NCI-H1930 (cell line): ENCODE measurements at regions not wholly inside any gene's neighbourhood (a gene's known extent, or its start where the extent isn't known, plus 50 kb on each side); places are given as distances from the start of the nearest gene placed in this dataset.
"Not testable (repeated sequence)": the region's sequence is repeated elsewhere in the genome, so short reads cannot be mapped to it uniquely, and the experiment has no call there.

ENCODE experiments used
- DNase-seq, 2 experiments: peaks; one replicate each; lab custom pipeline; 2025; lab: John Stamatoyannopoulos, UW

DNA sequence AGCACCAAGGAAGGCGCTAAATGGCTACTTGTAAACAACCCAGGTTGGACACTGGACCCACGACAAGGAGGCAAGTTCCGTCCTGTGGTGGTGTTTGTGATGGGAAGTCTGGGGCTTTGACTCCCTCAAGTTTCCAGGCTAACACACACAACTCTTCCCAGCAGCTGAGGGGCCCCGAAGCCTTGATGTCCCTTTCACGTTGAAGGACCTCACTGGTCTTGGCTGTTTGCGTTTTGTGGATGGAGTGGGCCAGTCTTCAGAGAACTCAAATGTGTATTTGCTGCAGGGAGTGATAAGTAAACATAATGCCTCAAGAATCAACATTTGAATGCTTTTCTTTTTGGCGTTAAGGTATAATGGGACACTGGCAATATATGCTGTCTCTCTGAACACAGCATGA is 199.2 kb downstream of the TM9SF2 start:
- DNase-seq = no peak

DNA sequence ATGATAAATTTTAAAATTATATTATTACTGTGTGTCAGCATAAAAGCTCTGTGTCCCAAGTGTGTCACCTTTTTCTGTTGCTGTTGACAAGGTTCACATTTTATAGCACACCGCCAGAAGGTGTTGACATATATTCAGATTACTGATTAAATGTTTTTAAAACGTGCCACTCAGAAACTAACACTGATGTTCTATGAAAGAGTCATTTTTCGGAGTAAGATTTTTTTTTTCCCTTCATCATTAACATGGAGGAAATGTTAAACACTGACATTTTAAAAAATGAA is 197.5 kb downstream of the TM9SF2 start:
- DNase-seq = no peak

DNA sequence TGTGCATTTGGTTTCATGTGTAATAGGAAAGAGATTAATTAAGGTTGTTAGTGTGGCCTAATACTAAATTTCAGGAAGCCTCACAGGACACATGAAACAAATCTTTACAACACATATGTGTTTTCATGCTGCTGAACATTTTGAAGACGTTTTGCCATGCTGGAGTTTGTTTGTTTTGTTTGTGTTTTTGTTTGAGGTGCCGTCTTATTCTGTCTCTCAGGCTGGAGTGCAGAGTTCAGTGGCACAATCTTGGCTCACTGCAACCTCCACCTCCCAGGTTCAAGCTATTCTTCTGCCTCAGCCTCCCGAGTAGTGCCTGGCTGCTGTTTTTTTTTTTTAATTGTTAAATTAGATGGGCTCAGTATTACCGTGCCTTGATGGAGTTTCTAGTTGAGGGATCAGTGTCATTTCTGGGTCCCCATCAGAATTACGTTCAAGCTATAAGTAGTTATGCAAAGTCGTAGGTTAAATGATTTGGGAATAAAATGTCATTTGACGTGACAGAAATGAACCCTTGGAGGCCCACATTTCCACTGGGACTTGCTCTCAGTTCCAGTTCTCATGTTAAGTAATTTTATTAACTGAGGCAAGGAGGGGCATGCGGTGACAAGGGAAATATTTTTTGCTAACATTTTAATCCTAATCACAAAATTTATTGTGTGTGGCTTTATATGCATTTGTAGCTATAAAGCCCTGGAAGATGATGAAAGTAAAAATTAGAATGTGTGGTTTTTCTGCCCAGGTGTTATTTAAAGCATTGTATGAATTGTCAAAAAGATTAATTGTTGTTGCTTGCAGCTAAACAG is 196.9 kb downstream of the TM9SF2 start:
- DNase-seq = no peak

DNA sequence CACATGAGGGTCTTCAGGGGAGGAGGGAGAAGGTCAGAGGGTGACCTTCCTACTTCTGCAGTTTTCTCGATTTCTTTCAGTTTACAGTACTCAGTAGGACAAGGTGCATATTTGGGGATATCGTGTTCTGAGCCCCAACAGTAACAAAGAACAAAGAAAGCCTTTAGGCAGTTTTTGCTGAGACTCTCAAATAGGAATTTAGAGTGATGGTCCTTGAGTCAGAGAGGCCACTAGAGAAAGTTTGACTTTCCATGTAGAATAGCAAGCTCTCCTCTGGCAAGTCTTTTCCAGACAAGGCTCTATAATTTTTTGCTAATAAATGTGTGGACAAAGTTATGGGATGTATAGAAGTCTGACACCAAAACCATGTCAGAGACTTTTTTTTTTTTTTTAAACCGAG is 194.6 kb downstream of the TM9SF2 start:
- DNase-seq = no peak

DNA sequence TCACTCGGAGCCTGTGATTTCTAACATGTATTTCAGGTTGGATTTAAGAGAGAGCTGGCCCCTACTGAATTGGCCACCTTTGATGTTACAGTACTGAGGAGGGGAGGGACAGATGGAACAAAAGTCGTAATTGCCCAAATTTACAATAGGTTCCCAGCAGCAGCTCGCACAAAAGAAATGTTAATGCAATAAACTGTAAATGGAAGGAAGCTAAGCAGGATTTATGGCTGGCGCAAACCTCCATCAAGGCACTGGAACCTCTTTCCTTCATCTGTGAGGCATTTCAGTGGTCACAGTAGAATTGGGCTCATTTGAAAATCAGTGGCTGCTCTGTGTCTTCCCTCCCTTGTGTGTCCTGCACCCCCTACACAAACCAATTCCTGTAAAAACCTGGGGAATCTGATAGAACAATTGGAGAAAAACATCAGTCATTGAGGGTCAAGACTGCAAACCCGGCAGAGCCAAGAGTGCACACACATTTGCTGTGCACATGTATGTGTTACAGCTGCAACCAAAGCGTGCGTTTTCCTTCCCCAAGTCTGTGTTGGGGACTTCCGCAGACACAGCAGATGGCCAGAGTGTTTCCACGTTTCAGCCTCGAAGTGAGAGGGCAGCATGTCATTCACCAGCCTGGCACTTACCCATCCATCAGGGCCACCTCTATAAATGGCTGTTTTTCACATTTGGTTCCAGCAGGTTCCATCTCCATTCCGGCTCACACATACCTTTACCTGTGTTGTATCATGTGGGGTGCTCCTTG is 192.8 kb downstream of the TM9SF2 start:
- DNase-seq = no peak

DNA sequence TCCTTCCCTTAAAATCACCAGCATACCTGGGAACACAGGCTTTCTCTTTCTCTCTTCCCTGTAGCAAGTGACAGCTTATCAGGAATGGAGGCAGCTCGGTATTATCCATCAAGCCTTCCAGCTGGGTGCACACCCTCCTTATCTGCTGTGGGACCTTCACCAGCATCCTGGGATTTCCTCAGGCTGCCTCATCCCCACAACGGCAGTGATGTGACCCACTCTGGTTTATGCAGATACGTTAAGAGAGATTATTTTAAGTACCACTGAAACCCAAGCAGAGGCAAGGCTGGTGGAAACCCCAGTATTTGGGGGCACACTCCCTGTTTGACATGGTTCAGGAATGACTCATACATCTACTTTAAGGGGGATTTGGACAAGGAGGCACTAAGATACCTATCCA is 192.1 kb downstream of the TM9SF2 start:
- no peak for DNase-seq

DNA sequence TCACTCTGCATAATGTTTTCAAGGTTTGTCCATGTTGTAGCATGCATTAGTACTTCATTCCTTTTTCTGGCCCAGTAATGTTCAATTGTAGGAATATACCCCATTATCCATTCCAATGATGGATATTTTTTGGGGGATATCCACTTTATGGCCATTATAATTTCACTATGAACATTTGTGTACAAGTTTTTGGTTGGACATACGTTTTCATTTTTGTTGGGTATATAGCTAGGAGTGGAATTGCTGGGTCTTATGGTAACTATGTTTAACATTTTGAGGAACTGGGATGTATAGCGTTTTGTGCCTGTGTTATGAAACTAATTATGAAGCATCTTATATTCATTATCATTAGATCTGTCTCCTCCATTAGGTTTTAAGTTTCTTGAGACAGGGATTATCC is 191.6 kb downstream of the TM9SF2 start:
- DNase-seq = no peak

DNA sequence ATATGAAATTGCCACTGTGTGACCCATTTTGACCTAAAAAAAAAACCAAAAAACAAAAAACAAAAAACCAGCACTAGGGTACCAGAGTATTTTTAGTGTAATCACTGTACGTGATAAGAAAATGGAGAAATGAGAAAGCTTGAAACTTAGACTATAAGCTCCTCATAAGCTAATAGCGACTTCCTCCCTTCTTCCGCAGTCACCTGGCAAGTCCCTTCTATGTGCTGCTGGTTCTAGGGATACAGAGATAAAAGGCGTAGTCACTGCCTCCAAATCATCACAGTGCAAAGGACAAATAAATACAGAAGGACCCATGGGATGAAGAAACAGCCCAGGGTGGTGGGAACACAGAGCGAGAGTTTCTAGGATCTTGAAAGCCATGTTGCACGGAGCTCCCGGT is 190.3 kb downstream of the TM9SF2 start:
- DNase-seq = no peak

DNA sequence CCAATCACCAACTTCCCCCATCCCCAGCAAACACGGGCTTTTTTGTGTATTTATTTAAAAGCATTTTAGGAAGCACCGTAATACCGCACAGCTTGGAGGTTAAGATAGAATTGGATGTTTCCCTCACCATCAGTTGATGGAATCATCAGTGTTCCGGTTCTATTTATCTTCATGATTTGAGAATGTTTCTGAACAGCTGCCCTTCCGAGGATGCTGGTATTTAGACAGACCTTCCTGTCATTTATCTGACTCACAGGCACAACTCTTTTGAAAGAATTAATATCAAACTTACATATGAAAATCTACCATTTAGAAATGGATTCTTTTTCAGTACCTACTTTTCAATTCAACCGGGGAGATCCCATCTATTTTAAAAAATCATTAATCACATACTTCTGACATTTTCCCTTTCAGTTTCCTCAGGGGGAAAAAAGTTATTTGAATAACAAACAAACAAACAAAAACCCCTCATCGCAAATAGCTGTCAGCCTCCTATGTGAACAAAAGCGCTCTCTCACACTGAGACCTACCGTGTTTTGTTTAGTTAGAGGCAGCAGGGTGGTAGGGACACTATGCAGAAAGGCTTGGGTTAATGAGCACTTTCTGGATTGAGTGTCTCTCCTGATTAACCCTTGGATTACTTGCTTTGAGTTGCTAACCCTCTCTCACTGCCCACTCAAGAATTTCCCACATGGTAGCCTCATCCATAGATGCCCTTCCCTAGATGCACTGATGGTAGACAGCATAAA is 189.3 kb downstream of the TM9SF2 start:
- DNase-seq = no peak

DNA sequence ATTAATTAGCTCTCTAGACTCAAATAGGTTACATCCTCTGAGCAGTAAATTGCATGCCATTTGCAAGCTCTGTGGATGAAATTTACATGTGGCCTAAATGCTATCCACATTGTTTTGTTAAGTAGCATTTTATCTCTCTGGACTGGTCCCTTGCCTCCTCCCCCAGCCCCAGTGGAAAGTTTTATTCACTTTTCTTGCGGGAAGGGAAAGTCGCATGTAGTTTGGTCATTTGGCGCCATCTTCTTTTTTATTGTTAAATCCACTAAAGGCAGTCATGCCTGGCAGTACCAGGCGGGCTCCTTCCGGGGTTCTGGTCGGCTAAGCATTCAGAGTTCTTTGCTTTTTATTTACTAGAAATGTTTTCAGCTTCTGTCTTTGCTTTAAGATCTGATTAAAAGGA is 188.7 kb downstream of the TM9SF2 start:
- no peak for DNase-seq

DNA sequence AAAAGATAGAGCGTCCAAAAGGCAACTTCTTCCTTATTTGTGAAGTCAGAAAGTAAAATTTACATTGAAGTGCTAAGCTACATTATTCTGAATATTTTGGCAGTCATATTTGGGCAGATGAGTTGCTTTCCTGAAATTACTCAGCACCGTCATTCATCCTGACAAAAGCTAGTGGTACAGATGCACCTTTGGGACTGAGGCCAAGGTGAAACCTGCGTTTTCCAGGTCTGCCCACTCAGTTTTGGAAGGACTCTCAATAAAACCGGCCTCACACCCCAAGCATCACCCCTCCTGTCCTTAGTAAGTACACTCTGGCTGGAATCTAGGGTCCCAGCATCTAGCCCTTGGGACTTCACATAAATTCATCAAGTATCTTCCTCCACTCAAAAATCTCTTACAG is 187.5 kb downstream of the TM9SF2 start:
- no peak for DNase-seq

DNA sequence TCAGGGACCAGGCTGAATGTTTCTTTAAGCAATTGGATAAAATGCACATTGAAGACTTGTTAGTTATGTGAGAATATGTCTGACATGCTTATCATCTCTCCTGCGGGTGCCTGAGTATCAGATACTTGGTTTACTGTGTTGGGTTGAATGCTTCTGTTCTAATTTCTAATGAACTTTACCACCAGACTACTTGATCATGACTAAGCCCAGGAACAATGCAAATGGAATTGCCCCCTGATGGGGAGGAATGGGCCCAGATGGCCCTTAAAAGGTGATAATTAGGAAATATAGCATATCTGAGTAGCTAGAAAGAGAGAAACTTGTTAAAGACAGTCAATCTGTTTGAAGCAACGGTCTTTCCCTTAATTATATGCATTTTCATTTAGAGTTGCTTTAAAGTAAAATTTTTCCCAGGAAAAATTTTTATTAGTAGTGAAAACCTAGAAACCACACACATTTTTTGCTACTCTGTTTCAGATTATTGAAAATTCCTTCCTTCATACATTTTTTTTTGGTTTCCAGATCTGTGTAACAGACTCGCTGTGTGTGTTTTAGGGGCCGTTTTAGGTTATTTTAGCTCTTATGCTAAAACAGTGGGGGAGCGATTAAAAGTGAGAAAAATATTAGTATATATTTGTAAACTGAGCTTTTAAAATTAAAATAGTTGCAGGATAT is 186.6 kb downstream of the TM9SF2 start:
- no peak for DNase-seq

DNA sequence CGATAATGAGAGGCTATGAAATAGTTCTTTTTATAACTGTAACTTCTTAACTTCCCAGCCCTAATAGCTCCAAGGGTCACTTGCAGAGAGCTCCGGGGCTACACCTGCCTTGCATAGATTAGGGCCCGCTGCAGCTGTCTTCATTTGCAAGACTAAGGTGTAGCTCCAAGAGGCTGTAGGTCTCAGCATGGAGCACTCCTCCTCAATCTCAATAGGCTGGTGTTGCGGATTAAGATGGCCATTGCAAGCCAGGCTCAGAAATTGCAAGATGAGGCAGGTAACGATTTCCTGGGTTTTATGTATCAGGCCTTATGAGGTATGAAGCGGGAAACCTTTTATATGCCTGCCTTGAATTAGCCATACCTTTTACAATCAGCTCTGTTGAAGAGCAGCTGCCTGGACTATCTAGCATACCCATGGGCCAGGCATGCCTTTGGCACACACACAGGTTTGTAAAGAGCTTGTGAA is 185.7 kb downstream of the TM9SF2 start:
- no peak for DNase-seq

DNA sequence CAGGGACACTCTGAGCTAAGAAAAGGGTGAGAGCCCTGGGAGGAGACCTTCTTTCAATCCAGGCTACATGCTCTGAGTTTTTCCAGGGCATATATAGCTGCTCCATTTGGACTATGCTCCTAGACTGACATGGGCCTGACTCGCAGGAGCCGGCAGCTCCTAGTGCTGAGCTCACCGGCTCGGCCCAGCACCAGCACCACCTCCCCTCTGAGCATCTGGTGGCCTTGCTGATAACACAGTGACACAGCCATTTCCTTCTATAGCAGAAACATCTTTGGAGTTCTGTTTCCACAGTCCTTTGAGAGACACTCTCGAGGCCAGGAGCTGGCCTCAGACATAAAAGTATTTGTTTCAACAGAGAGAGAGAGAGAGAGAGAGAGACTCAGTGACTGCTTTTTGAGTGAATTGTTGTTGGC is 184.9 kb downstream of the TM9SF2 start:
- DNase-seq = no peak

DNA sequence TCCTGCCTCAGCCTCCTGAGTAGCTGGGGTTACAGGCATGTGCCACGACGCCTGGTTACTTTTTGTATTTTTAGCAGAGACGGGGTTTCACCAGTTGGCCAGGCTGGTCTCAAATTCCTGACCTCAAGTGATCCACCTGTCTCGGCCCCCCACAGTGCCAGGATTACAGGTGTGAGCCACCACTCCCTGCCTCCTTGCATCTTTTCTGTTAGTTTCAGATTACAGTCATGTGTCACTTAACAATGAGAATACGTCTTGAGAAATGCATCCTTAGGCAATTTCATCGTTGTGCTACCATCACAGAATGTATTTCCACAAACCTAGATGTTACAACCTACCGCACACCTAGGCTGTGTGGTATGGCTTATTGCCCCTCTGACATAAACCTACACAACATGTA is 180.4 kb downstream of the TM9SF2 start:
- DNase-seq = no peak

DNA sequence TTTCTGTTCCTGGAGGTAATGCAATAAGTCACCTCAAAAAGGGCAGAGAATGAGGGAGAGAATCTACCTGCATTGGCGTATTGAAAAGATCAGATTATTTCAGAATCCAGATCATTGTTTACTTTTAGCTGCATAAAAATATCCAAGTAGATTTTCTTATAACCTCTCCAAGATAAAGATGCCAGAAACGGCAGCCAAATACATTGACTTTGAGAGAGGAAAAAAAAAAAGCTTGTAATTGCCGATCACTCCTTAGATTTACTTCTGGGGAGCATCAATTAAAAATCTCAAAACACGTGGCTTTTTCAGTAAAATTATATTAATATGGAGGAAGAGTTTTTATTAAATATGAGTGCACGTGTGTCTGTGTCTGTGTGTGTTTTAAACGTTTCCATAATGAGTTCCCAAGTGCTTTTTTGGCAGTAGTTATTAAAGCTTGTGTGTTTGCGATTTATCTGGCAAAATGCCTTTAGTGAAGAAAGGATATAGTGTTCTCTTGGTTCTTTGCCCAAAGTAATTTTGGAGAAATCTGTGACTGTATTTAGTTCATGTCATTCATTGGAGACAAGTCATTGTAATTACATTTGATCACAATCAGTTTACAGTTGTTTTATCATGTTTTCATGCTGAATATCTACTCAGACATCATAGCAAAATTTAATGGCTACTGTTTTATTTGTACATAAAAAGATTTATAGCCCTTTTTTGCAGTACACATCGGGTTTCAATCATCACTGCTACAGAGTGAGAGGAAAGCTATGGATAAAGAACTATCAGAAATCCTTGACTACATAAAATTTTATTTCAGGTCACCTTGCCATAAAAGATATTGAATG is 176.1 kb downstream of the TM9SF2 start:
- DNase-seq = peak; percentile 22 to 35

DNA sequence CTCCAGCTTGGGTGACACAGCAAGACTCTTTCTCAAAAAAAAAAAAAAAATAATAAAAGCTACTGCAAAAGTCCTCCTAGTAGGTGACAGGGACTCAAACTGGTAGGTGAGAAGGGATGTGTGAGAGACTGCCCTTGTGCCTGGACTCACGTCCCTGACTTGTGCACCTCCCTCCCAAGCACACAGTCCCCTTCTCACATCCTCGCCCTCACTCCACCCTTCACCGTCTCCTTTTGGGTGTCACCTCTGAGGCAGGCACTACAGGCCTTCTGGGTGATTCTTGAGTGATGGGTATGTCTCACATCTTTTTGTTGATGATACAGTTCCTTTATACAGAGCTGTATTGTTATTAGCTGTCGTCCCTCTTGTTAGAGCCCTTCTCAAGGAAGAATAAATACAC is 170.5 kb downstream of the TM9SF2 start:
- DNase-seq = no peak

DNA sequence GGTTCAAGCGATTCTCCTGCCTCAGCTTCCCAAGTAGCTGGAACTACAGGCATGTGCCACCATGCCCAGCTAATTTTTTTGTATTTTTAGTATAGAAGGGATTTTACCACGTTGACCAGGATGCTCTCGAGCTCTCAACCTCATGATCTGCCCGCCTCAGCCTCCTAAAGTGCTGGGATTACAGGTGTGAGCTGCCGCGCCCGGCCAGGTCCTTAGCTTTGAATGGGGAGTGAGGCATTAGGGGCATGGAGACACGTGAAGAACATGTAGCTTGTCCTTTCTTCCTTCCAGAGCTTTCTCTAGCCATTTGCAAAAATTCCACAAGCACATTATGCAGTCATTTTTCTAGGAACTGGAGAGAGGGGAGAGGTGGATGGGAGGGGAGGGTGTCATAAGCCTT is 167.8 kb downstream of the TM9SF2 start:
- DNase-seq = not testable (repeated sequence)

DNA sequence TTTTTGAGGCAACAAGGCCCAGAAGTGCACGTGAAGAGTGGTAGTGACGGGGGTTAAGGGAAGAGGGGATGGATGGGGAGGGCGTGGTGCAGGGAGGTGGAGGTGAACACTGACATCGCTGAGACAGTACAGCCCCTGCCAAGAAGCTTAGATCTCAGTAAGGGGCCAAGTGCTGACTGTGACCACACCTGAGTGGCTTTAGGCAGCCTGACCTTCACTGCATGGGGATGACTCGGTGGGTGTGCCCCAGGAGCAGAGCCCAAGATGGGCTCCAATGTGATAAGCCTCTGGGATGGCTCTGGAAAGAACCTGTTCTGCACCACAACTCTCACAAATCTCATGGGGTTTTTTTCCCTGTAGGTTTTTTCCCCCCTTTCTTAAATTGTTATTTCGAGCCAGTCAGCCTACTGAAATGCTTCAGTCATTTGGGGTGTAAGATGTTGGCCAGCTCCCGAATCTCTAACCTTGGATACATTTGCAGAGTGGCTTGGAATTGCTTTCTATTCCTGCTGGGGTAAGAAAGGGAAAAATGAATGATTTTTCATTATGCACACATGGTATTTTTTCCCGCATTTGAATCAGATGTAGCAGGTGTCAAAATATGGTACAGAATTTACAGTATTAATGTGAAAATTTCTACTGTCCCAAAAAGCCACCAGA is 165.0 kb downstream of the TM9SF2 start:
- no peak for DNase-seq

DNA sequence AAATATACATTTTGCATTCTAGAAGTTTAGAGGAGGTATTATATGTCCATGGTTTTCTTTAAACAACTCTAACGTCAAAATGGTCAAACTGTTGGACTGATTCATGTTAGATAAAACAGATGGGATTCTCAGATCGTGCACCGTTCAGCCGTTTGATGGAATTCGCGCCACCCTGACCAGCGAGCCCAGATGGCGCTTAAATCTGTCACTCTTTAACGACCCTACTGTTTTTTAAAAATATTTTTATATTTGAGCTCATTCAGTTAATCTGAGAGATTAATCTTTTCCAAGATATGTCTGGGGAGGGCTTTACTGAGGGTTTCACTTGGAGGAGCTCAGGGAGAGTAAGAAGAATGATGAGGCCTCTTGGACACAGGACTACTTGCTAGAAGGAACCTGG is 164.4 kb downstream of the TM9SF2 start:
- no peak for DNase-seq

DNA sequence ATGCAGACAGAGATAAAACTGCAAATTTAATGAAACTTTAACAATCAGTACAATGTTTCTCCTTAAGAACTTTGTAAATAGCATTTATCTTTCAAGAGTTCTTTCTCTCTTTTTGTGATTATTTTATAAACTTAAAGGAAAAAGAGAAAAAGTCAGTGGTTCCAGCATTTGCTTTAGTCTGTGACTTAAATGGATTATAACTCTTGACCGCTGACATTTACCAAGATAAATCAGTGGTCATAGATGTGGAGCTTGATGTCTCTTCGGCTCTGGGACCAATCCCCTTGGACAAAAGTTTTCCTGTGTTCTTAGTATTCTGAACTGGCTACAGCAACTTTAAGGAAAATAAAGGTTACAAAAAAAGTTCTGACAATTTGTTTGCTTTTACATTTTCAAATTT is 162.6 kb downstream of the TM9SF2 start:
- no peak for DNase-seq
